CD4-positive, alpha-beta T cell treated with Interleukin-21 for 1 hour (primary cell): ENCODE measurements at regions not wholly inside any gene's neighbourhood (a gene's known extent, or its start where the extent isn't known, plus 50 kb on each side); places are given as distances from the start of the nearest gene placed in this dataset.
"Not testable (repeated sequence)": the region's sequence is repeated elsewhere in the genome, so short reads cannot be mapped to it uniquely, and the experiment has no call there.

ENCODE experiments used
- DNase-seq: peaks from one replicate; pipeline ENCODE4 v3.0.0-alpha.2; 2020

GRCh38 chr1:149279512-149279911 is 176.2 kb upstream of the NBPF9 start:
- not testable (repeated sequence) for DNase-seq

- DNase-seq: not testable (repeated sequence)
Measured at GRCh38 chr1:149284773-149285172, 181.4 kb upstream of the NBPF9 start.

- not testable (repeated sequence) for DNase-seq
Measured at GRCh38 chr1:149285205-149285604, 181.9 kb upstream of the NBPF9 start.

DNA sequence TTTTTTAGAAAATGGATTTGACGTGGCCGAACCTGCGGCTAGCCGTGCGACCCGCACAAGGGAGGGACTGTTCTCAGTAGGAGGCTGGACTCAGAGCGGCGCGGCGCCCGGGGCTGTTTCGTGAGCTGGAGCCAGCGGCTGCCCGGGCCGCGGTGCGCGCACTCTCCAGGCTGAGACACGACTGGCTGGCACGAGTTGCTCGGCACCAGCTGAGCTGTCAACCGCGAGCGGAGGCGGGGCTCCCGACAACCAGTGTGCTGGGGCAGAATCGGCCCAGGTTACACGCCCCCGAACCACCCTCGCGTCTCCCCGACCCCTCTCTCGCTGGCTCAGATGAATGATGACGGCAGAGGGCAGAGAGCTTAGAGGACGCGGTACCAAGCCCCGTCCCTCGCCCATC is 182.3 kb upstream of the NBPF9 start:
- DNase-seq: peak; percentile 47

DNA sequence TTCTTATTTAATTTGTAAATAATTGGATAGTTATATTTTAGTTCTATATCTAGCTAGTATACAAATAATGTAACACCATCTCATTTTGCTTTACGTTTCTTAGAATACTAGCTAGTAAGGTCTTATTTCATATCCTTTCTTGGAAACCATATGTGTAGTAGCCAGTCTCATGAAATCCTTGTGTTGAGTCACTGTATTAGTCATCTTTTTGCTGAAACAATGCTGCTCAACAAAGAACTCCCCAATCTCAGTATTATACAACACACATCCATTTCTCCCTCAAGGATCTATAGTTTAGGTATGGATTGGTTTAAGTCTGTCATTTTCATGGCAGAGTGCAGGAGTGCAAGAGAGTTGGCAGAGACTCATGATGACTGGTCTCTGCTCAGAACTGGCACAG is 185.2 kb upstream of the NBPF9 start:
- not testable (repeated sequence) for DNase-seq

- DNase-seq: not testable (repeated sequence)
Measured at GRCh38 chr1:149300478-149301218, 174.2 kb upstream of the NBPF19 start.

- not testable (repeated sequence) for DNase-seq
Measured at GRCh38 chr1:149301282-149301681, 173.6 kb upstream of the NBPF19 start.

DNA sequence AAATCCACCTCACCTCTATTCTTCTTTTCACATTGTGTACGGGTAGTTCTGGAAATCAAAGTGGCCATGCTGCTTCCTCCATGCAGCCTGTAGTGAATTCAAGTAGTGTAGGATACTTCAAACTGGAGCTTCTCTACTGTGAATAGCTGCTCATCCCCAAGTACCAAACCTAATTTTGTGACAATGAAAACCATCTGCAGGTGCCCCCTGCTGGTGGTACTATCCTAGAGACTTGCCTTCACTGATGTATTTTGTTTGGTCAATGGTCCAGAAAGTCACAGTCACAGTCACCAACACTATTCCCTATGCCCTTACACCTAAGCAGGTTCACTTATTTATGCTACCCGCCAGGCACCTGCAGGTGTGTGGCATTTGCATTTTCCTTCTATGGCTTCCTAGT is 170.0 kb upstream of the NBPF19 start:
- DNase-seq: not testable (repeated sequence)

- not testable (repeated sequence) for DNase-seq
Measured at GRCh38 chr1:149307640-149308039, 167.2 kb upstream of the NBPF19 start.

- DNase-seq: not testable (repeated sequence)
Measured at GRCh38 chr1:149314921-149315320, 159.9 kb upstream of the NBPF19 start.

DNA sequence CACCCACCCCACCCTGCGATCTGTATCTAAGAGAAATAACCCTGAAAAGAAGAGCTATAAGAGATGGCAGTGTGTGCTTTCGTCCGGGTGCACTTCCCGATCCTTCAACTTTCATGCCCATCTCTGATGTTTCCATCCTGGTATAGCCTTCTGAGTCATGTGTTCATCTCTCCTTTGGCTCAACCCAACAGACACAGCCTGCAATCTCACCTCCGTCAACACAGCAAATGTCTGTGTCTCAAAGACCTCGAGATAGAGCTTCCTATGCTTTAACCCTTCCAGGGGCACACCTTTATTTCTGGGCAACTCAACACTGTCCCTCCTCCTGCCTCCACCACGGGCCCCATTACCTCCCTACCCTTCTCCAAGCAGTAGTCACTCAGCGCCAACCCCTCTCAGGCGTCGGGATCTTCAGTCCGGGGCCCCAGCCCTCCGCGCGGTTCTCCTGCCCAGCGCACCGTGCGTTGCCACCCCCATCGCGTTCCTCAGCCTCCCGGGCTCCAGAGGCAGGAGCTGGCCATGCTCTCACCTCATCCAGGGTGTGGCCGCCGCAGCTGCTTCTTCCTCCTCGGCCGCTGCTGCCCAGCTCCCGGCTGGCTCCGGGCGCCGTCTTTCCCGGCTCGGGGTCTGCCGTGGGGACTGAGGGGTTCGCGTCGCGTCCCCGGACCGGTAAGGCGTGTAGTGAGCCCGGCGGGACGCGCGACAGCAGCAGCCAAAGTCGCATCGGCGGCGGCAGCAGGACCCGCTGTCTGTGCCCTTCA is 153.7 kb upstream of the NBPF19 start:
- not testable (repeated sequence) for DNase-seq

GRCh38 chr1:149321732-149322016 is 153.2 kb upstream of the NBPF19 start:
- DNase-seq: not testable (repeated sequence)

GRCh38 chr1:149330081-149330335 is 144.8 kb upstream of the NBPF19 start:
- not testable (repeated sequence) for DNase-seq

GRCh38 chr1:149336082-149336481 is 138.8 kb upstream of the NBPF19 start:
- DNase-seq: not testable (repeated sequence)

GRCh38 chr1:149338221-149338691 is 136.6 kb upstream of the NBPF19 start:
- DNase-seq: not testable (repeated sequence)

DNA sequence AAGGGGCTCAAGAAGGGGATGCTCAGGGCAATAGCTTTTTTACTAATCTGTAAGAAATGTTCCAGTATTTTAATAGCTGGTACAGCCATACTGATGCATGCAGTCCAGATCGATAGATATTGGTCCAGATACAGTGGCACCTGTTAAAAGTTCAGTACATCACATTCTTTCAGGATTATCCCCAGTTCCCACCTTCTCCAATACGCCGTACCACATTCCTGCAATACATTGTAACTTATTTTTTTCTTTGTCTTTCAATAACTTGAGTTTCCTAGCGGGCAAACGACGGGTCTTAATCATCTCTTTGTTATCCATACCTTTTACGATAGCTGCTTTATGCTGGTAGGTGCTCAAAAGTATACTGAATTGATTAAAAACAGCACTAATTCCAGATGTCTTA is 136.1 kb upstream of the NBPF19 start:
- not testable (repeated sequence) for DNase-seq

GRCh38 chr1:149349448-149349847 is 125.4 kb upstream of the NBPF19 start:
- DNase-seq: not testable (repeated sequence)

DNA sequence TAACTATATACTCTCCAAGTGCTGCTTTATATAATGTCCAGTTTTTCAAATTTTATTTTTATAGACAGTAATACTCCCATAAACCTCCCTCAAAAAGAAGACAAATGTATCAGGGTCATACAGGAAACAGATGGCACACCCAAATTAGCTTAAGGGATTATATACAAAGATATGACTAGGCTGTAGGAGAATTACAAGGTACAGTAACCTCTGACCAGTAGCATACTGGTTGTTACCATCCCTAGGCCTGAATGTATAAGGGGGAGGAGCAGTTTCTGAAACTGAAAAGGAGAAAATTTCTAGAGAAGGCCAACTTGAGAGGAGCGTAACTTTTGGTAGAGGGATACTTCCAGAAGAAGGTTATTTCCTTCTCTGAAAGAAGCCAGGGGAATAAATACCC is 122.6 kb upstream of the NBPF19 start:
- not testable (repeated sequence) for DNase-seq

DNA sequence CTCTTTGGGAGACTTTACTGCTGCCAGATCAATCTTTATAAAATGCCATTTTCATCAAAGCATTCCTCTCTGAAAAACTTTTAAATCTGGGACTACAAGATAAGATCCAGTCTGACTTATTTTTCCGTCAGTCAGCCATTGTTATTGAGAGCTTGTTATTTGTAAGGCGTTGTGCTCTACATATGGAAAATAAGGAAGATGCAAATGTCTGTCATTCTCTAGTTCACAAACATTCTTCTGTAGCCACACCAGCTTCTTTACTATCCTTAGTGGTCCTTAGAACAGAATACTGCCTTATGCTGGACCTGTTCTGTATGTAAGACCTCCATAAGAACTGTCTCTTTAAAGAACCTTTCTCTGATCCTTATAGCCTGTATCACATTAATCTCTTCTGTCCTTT is 120.3 kb upstream of the NBPF19 start:
- DNase-seq: not testable (repeated sequence)

GRCh38 chr1:149355748-149356147 is 119.1 kb upstream of the NBPF19 start:
- DNase-seq: not testable (repeated sequence)

- not testable (repeated sequence) for DNase-seq
Measured at GRCh38 chr1:149356152-149356551, 118.7 kb upstream of the NBPF19 start.

GRCh38 chr1:149360351-149360750 is 114.5 kb upstream of the NBPF19 start:
- DNase-seq: not testable (repeated sequence)

- DNase-seq: not testable (repeated sequence)
Measured at GRCh38 chr1:149361310-149361709, 113.5 kb upstream of the NBPF19 start.
